GM10248 (cell line): ENCODE measurements at regions not wholly inside any gene's neighbourhood (a gene's known extent, or its start where the extent isn't known, plus 50 kb on each side); places are given as distances from the start of the nearest gene placed in this dataset.

ENCODE experiments used
- CTCF ChIA-PET: fragments of 300-600 bp; sonication (Branson Sonifier 250); formaldehyde crosslinking; extraction: SDS; loops from one replicate; lab custom pipeline; 2021; ENCODE audit warnings: antibody characterized with exemption; lab: Yijun Ruan, JAX
- POLR2A ChIA-PET: fragments of 350-650 bp; sonication (Branson Sonifier 250); formaldehyde crosslinking; extraction: SDS; loops from one replicate; lab custom pipeline; 2020; ENCODE audit warnings: antibody characterized with exemption; lab: Yijun Ruan, JAX
- DNase-seq: peaks from one replicate; pipeline ENCODE4 v3.0.0; 2012; ENCODE audit errors: extremely low spot score
- CTCF ChIP-seq: IDR thresholded peaks from 2 replicates; pipeline ENCODE4 v1.5.1; 2012; ENCODE audit warnings: mild to moderate bottlenecking, low read depth; ENCODE audit errors: extremely low read depth, missing control alignments, control extremely low read depth

- no peak for TF ChIP-seq CTCF
- DNase-seq = no peak
- ChIA-PET CTCF (no interaction called here), POLR2A (no interaction called here)
Observed at GRCh38 chr5:2856206-2856605, 104.7 kb upstream of the IRX2 start.

GRCh38 chr5:2852446-2852845 lies 101.0 kb upstream of the IRX2 start:
- ChIA-PET POLR2A (no interaction called here), CTCF (no interaction called here)
- TF ChIP-seq CTCF = no peak
- DNase-seq = no peak

GRCh38 chr5:2851895-2852294 lies 100.4 kb upstream of the IRX2 start:
- TF ChIP-seq CTCF = no peak
- ChIA-PET POLR2A (no interaction called here), CTCF (no interaction called here)
- DNase-seq = no peak

GRCh38 chr5:2849429-2849828 lies 98.0 kb upstream of the IRX2 start:
- no peak for DNase-seq
- no peak for TF ChIP-seq CTCF
- ChIA-PET POLR2A (no interaction called here), CTCF (no interaction called here)

GRCh38 chr5:2848619-2849018 lies 97.1 kb upstream of the IRX2 start:
- ChIA-PET POLR2A (no interaction called here), CTCF (interaction anchor here (1.0 kb wide), 1 partner anchor 35 kb away, joined by 3 read pairs; no protein-coding TSS in a partner anchor)
- no peak for DNase-seq
- TF ChIP-seq CTCF = no peak

GRCh38 chr5:2847608-2848007 lies 96.1 kb upstream of the IRX2 start:
- ChIA-PET POLR2A (no interaction called here), CTCF (no interaction called here)
- TF ChIP-seq CTCF = no peak
- no peak for DNase-seq

GRCh38 chr5:2841208-2841607 lies 89.7 kb upstream of the IRX2 start:
- ChIA-PET CTCF (no interaction called here), POLR2A (no interaction called here)
- TF ChIP-seq CTCF = no peak
- DNase-seq = no peak
